ENCODE measurements at regions not wholly inside any gene's neighbourhood (a gene's known extent, or its start where the extent isn't known, plus 50 kb on each side); places are given as distances from the start of the nearest gene placed in this dataset.
"Not testable (repeated sequence)": the region's sequence is repeated elsewhere in the genome, so short reads cannot be mapped to it uniquely, and the experiment has no call there.

GRCh38 chr4:77366876-77367275 lies 209.9 kb downstream of the CCNG2 start:
- TF ChIP-seq, protein P1, sequence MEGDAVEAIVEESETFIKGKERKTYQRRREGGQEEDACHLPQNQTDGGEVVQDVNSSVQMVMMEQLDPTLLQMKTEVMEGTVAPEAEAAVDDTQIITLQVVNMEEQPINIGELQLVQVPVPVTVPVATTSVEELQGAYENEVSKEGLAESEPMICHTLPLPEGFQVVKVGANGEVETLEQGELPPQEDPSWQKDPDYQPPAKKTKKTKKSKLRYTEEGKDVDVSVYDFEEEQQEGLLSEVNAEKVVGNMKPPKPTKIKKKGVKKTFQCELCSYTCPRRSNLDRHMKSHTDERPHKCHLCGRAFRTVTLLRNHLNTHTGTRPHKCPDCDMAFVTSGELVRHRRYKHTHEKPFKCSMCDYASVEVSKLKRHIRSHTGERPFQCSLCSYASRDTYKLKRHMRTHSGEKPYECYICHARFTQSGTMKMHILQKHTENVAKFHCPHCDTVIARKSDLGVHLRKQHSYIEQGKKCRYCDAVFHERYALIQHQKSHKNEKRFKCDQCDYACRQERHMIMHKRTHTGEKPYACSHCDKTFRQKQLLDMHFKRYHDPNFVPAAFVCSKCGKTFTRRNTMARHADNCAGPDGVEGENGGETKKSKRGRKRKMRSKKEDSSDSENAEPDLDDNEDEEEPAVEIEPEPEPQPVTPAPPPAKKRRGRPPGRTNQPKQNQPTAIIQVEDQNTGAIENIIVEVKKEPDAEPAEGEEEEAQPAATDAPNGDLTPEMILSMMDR (IDR thresholded peaks at IDR 0.05; ENCODE audit: low read depth, low read length), result peak; percentile 38; the same call in 1 of the 2 replicates
- TF ChIP-seq EZH2phosphoT487 (IDR thresholded peaks at IDR 0.05; ENCODE audit: low read depth), result not testable (repeated sequence)
